NCI-H2107 treated with DMSO at 0.1 percent for 48 hours (cell line): ENCODE measurements at regions not wholly inside any gene's neighbourhood (a gene's known extent, or its start where the extent isn't known, plus 50 kb on each side); places are given as distances from the start of the nearest gene placed in this dataset.
"Not testable (repeated sequence)": the region's sequence is repeated elsewhere in the genome, so short reads cannot be mapped to it uniquely, and the experiment has no call there.

ENCODE experiments used
- DNase-seq: peaks from one replicate; lab custom pipeline; 2025; ENCODE audit not compliant: unreplicated experiment; lab: John Stamatoyannopoulos, UW

- no peak for DNase-seq
Observed at GRCh38 chr6:87772597-87773530, 70.8 kb upstream of the AKIRIN2 start.

- DNase-seq = no peak
Observed at GRCh38 chr6:87767478-87767877, 65.4 kb upstream of the AKIRIN2 start.

GRCh38 chr6:87766211-87766610, 64.2 kb upstream of the AKIRIN2 start:
- DNase-seq = no peak

- no peak for DNase-seq
Observed at GRCh38 chr6:87763901-87764300, 61.9 kb upstream of the AKIRIN2 start.

GRCh38 chr6:87763276-87763675, 61.2 kb upstream of the AKIRIN2 start:
- DNase-seq = no peak

GRCh38 chr6:87762116-87762515, 60.1 kb upstream of the AKIRIN2 start:
- DNase-seq = no peak

GRCh38 chr6:87757792-87758191, 55.8 kb upstream of the AKIRIN2 start:
- no peak for DNase-seq

GRCh38 chr6:87756858-87757257, 54.8 kb upstream of the AKIRIN2 start:
- no peak for DNase-seq

- DNase-seq = no peak
Observed at GRCh38 chr6:87755708-87756671, 54.0 kb upstream of the AKIRIN2 start.

- DNase-seq = no peak
Observed at GRCh38 chr6:87754828-87755227, 52.8 kb upstream of the AKIRIN2 start.

GRCh38 chr6:87753131-87753685, 51.2 kb upstream of the AKIRIN2 start:
- no peak for DNase-seq

GRCh38 chr6:87752503-87752902, 50.5 kb upstream of the AKIRIN2 start:
- DNase-seq = not testable (repeated sequence)
